ENCODE measurements at regions not wholly inside any gene's neighbourhood (a gene's known extent, or its start where the extent isn't known, plus 50 kb on each side); places are given as distances from the start of the nearest gene placed in this dataset.
A peak's percentile ranks its signal among the peaks of the same experiment; 100 is the strongest.

- DNase-seq: no peak
Observed at GRCh38 chr12:30827101-30828066, 72.6 kb upstream of the CAPRIN2 start.

- DNase-seq: no peak
Observed at GRCh38 chr12:30826276-30826675, 71.5 kb upstream of the CAPRIN2 start.

GRCh38 chr12:30825341-30825740 lies 70.6 kb upstream of the CAPRIN2 start:
- DNase-seq: no peak

GRCh38 chr12:30824311-30824710 lies 69.6 kb upstream of the CAPRIN2 start:
- DNase-seq: no peak

- no peak for DNase-seq
Observed at GRCh38 chr12:30823764-30824163, 69.0 kb upstream of the CAPRIN2 start.

- peak; percentile 30 for DNase-seq
Observed at GRCh38 chr12:30823156-30823699, 68.5 kb upstream of the CAPRIN2 start.

GRCh38 chr12:30822385-30823155 lies 67.8 kb upstream of the CAPRIN2 start:
- peak; percentile 46 for DNase-seq

GRCh38 chr12:30820406-30820946 lies 65.7 kb upstream of the CAPRIN2 start:
- DNase-seq: no peak

GRCh38 chr12:30818562-30818961 lies 63.8 kb upstream of the CAPRIN2 start:
- no peak for DNase-seq

- DNase-seq: no peak
Observed at GRCh38 chr12:30816742-30817465, 62.2 kb upstream of the CAPRIN2 start.

- no peak for DNase-seq
Observed at GRCh38 chr12:30814295-30814655, 59.5 kb upstream of the CAPRIN2 start.

GRCh38 chr12:30813525-30814294 lies 59.0 kb upstream of the CAPRIN2 start:
- DNase-seq: no peak

- DNase-seq: no peak
Observed at GRCh38 chr12:30811966-30812365, 57.2 kb upstream of the CAPRIN2 start.

- no peak for DNase-seq
Observed at GRCh38 chr12:30810918-30811317, 56.2 kb upstream of the CAPRIN2 start.

GRCh38 chr12:30807695-30808034 lies 52.9 kb upstream of the CAPRIN2 start:
- no peak for DNase-seq

- peak; percentile 50 for DNase-seq
Observed at GRCh38 chr12:30806989-30807694, 52.4 kb upstream of the CAPRIN2 start.

GRCh38 chr12:30805959-30806358 lies 51.2 kb upstream of the CAPRIN2 start:
- DNase-seq: no peak

Measured in activated CD4-positive, alpha-beta T cell treated with anti-CD3 and anti-CD28 coated beads, Interleukin-10, Interleukin-2, amounts not matched to agents 100 ng/mL and 50 ng/mL, durations not matched to agents 16 hours and 8 hours (primary cell).